ENCODE measurements at regions not wholly inside any gene's neighbourhood (a gene's known extent, or its start where the extent isn't known, plus 50 kb on each side); places are given as distances from the start of the nearest gene placed in this dataset.
"Not testable (repeated sequence)": the region's sequence is repeated elsewhere in the genome, so short reads cannot be mapped to it uniquely, and the experiment has no call there.

GRCh38 chr14:38357557-38357956 lies 101.7 kb upstream of the CLEC14A start:
- peak; percentile 81 for ATAC-seq
- TF ChIP-seq RARB (CRISPR knock-in tag; IDR thresholded peaks at IDR 0.05) (no peak), ARNTL (CRISPR knock-in tag; IDR thresholded peaks at IDR 0.05; ENCODE audit: borderline replicate concordance, low read depth) (no peak), ESRRG (CRISPR knock-in tag; IDR thresholded peaks at IDR 0.05) (no peak), TCF4 (CRISPR knock-in tag; IDR thresholded peaks at IDR 0.05; ENCODE audit: borderline replicate concordance) (no peak), ZNF70 (CRISPR knock-in tag; IDR thresholded peaks at IDR 0.05) (no peak), CREB5 (CRISPR knock-in tag; IDR thresholded peaks at IDR 0.05; ENCODE audit: low read depth) (no peak), ZNF8 (CRISPR knock-in tag; IDR thresholded peaks at IDR 0.05) (no peak), SNAI2 (CRISPR knock-in tag; IDR thresholded peaks at IDR 0.05) (no peak), OSR1 (CRISPR knock-in tag; IDR thresholded peaks at IDR 0.05) (no peak), CSRNP3 (CRISPR knock-in tag; IDR thresholded peaks at IDR 0.05) (no peak), ZC3H10 (CRISPR knock-in tag; IDR thresholded peaks at IDR 0.05) (no peak)

- not testable (repeated sequence) for ATAC-seq
These were observed 99.6 kb upstream of the CLEC14A start for GRCh38 chr14:38355473-38355872.

DNA sequence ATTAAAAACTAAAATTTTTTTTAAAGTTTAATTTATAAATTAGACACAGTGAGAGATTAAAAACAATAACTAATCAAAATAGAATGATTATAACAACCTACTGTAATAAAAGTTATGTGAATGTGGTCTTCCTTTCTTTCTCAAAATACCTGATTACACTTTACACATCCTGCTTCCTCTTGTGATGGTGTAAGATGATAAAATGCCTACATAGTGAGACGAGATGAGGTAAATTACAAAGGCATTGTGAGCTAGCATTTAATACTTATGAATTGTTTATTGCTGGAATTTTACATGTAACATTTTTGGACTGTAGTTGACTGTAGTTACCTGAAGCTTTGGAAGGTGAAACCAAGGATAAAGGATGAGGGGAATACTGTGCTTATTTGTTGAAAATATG lies 94.2 kb upstream of the CLEC14A start:
- ATAC-seq: no peak
- no peak for TF ChIP-seq TCF4 (CRISPR knock-in tag; IDR thresholded peaks at IDR 0.05; ENCODE audit: borderline replicate concordance)
- no peak for TF ChIP-seq ZNF8 (CRISPR knock-in tag; IDR thresholded peaks at IDR 0.05)
- TF ChIP-seq ISL1 (CRISPR knock-in tag; IDR thresholded peaks at IDR 0.05): no peak
- no peak for TF ChIP-seq CSDC2 (CRISPR knock-in tag; IDR thresholded peaks at IDR 0.05)
- no peak for TF ChIP-seq ZFP30 (CRISPR knock-in tag; IDR thresholded peaks at IDR 0.05)
- TF ChIP-seq ZNF70 (CRISPR knock-in tag; IDR thresholded peaks at IDR 0.05): no peak
- no peak for TF ChIP-seq BACH2 (CRISPR knock-in tag; IDR thresholded peaks at IDR 0.05; ENCODE audit: borderline replicate concordance)
- no peak for TF ChIP-seq SNAI2 (CRISPR knock-in tag; IDR thresholded peaks at IDR 0.05)
- no peak for TF ChIP-seq ZC3H10 (CRISPR knock-in tag; IDR thresholded peaks at IDR 0.05)
- no peak for TF ChIP-seq GLIS3 (CRISPR knock-in tag; IDR thresholded peaks at IDR 0.05)
- TF ChIP-seq, protein P1, sequence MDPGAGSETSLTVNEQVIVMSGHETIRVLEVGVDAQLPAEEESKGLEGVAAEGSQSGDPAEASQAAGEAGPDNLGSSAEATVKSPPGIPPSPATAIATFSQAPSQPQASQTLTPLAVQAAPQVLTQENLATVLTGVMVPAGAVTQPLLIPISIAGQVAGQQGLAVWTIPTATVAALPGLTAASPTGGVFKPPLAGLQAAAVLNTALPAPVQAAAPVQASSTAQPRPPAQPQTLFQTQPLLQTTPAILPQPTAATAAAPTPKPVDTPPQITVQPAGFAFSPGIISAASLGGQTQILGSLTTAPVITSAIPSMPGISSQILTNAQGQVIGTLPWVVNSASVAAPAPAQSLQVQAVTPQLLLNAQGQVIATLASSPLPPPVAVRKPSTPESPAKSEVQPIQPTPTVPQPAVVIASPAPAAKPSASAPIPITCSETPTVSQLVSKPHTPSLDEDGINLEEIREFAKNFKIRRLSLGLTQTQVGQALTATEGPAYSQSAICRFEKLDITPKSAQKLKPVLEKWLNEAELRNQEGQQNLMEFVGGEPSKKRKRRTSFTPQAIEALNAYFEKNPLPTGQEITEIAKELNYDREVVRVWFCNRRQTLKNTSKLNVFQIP (CRISPR knock-in tag; IDR thresholded peaks at IDR 0.05; ENCODE audit: borderline replicate concordance, low read depth): no peak
- TF ChIP-seq, protein P2, sequence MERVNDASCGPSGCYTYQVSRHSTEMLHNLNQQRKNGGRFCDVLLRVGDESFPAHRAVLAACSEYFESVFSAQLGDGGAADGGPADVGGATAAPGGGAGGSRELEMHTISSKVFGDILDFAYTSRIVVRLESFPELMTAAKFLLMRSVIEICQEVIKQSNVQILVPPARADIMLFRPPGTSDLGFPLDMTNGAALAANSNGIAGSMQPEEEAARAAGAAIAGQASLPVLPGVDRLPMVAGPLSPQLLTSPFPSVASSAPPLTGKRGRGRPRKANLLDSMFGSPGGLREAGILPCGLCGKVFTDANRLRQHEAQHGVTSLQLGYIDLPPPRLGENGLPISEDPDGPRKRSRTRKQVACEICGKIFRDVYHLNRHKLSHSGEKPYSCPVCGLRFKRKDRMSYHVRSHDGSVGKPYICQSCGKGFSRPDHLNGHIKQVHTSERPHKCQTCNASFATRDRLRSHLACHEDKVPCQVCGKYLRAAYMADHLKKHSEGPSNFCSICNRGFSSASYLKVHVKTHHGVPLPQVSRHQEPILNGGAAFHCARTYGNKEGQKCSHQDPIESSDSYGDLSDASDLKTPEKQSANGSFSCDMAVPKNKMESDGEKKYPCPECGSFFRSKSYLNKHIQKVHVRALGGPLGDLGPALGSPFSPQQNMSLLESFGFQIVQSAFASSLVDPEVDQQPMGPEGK (CRISPR knock-in tag; IDR thresholded peaks at IDR 0.05; ENCODE audit: borderline replicate concordance): no peak
- TF ChIP-seq, protein P3, sequence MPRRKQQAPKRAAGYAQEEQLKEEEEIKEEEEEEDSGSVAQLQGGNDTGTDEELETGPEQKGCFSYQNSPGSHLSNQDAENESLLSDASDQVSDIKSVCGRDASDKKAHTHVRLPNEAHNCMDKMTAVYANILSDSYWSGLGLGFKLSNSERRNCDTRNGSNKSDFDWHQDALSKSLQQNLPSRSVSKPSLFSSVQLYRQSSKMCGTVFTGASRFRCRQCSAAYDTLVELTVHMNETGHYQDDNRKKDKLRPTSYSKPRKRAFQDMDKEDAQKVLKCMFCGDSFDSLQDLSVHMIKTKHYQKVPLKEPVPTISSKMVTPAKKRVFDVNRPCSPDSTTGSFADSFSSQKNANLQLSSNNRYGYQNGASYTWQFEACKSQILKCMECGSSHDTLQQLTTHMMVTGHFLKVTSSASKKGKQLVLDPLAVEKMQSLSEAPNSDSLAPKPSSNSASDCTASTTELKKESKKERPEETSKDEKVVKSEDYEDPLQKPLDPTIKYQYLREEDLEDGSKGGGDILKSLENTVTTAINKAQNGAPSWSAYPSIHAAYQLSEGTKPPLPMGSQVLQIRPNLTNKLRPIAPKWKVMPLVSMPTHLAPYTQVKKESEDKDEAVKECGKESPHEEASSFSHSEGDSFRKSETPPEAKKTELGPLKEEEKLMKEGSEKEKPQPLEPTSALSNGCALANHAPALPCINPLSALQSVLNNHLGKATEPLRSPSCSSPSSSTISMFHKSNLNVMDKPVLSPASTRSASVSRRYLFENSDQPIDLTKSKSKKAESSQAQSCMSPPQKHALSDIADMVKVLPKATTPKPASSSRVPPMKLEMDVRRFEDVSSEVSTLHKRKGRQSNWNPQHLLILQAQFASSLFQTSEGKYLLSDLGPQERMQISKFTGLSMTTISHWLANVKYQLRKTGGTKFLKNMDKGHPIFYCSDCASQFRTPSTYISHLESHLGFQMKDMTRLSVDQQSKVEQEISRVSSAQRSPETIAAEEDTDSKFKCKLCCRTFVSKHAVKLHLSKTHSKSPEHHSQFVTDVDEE (CRISPR knock-in tag; IDR thresholded peaks at IDR 0.05): no peak
- no peak for TF ChIP-seq OSR1 (CRISPR knock-in tag; IDR thresholded peaks at IDR 0.05)
- no peak for TF ChIP-seq ESRRG (CRISPR knock-in tag; IDR thresholded peaks at IDR 0.05)
- no peak for TF ChIP-seq ZNF565 (CRISPR knock-in tag; conservative IDR thresholded peaks at IDR 0.05; ENCODE audit: low read depth)
- TF ChIP-seq CREB5 (CRISPR knock-in tag; IDR thresholded peaks at IDR 0.05; ENCODE audit: low read depth): no peak
- TF ChIP-seq CSRNP3 (CRISPR knock-in tag; IDR thresholded peaks at IDR 0.05): no peak

Measured in SK-N-SH treated with all-trans-retinoic acid at 6 μM for 48 hours (cell line).